Coronary artery (tissue), 2 donors: ENCODE measurements at regions not wholly inside any gene's neighbourhood (a gene's known extent, or its start where the extent isn't known, plus 50 kb on each side); places are given as distances from the start of the nearest gene placed in this dataset.

ENCODE experiments used
- DNase-seq: peaks from one replicate; pipeline ENCODE4 v3.0.0-alpha.2; 2017; ENCODE audit warnings: low spot score
- H3K27ac ChIP-seq, 2 donors: fragments of 200-600 bp; sonication (generic); one replicate each; pipeline ENCODE4 v1.5.1; 2016 to 2019
- H3K4me3 ChIP-seq: fragments of 200-600 bp; sonication (generic); 2 replicates; pipeline ENCODE4 v1.5.1; 2016; ENCODE audit warnings: mild to moderate bottlenecking, moderate library complexity
- CTCF ChIP-seq: fragments of 200-600 bp; sonication (generic); IDR thresholded peaks from one replicate; pipeline ENCODE4 v1.5.1; 2019; ENCODE audit warnings: antibody characterized with exemption

GRCh38 chr10:88064608-88065382 is 201.4 kb downstream of the PTEN start:
- TF ChIP-seq CTCF = no peak
- no peak overlapping the region for H3K4me3 ChIP-seq
- H3K27ac ChIP-seq = peak overlapping the region in 1 of 2 donors; percentile 65
- DNase-seq = no peak

GRCh38 chr10:88065383-88066049 is 202.1 kb downstream of the PTEN start:
- peak overlapping the region in 1 of 2 donors; percentile 65 for H3K27ac ChIP-seq
- TF ChIP-seq CTCF = no peak
- no peak overlapping the region for H3K4me3 ChIP-seq

GRCh38 chr10:88066319-88066718 is 202.9 kb downstream of the PTEN start:
- H3K27ac ChIP-seq = peak overlapping the region in 1 of 2 donors; percentile 42
- no peak for TF ChIP-seq CTCF

More at GRCh38 chr10:88065383-88066049, 202.1 kb downstream of the PTEN start:
- no peak for DNase-seq

GRCh38 chr10:88066876-88067275 is 203.5 kb downstream of the PTEN start:
- H3K27ac ChIP-seq = peak overlapping the region in 1 of 2 donors; percentile 19
- no peak overlapping the region for H3K4me3 ChIP-seq
- no peak for TF ChIP-seq CTCF
- no peak for DNase-seq

More at GRCh38 chr10:88066319-88066718, 202.9 kb downstream of the PTEN start:
- DNase-seq = no peak
- no peak overlapping the region for H3K4me3 ChIP-seq

GRCh38 chr10:88067737-88068136 is 204.3 kb downstream of the PTEN start:
- Histone ChIP-seq H3K27ac (peak overlapping the region in 1 of 2 donors; percentile 19), H3K4me3 (no peak overlapping the region)
- DNase-seq = no peak
- TF ChIP-seq CTCF = no peak

GRCh38 chr10:88069338-88069737 is 205.9 kb downstream of the PTEN start:
- no peak for TF ChIP-seq CTCF
- Histone ChIP-seq H3K4me3 (no peak overlapping the region), H3K27ac (no peak overlapping the region)
- no peak for DNase-seq
